ENCODE measurements at regions not wholly inside any gene's neighbourhood (a gene's known extent, or its start where the extent isn't known, plus 50 kb on each side); places are given as distances from the start of the nearest gene placed in this dataset.

- no peak for DNase-seq
- no peak overlapping the region for H3K27ac Mint-ChIP-seq
- no peak overlapping the region for H3K4me3 Mint-ChIP-seq
- H3K9me3 Mint-ChIP-seq: no peaks in the 10 kb centered on the region
- peaks cover 8% of the 10 kb centered on the region for H3K27me3 Mint-ChIP-seq
- H3K4me1 Mint-ChIP-seq (ENCODE audit: low read depth): no peaks in the 10 kb centered on the region
- no peaks in the 10 kb centered on the region for H3K36me3 Mint-ChIP-seq (ENCODE audit: low read depth)
These were observed 200.6 kb upstream of the SIX2 start for GRCh38 chr2:45209875-45210274.

- no peak overlapping the region for H3K27ac Mint-ChIP-seq
- peaks cover 8% of the 10 kb centered on the region for H3K27me3 Mint-ChIP-seq
- no peak for DNase-seq
- H3K4me1 Mint-ChIP-seq (ENCODE audit: low read depth): no peaks in the 10 kb centered on the region
- H3K9me3 Mint-ChIP-seq: no peaks in the 10 kb centered on the region
- no peaks in the 10 kb centered on the region for H3K36me3 Mint-ChIP-seq (ENCODE audit: low read depth)
- H3K4me3 Mint-ChIP-seq: no peak overlapping the region
These were observed 200.1 kb upstream of the SIX2 start for GRCh38 chr2:45209302-45209701.

DNA sequence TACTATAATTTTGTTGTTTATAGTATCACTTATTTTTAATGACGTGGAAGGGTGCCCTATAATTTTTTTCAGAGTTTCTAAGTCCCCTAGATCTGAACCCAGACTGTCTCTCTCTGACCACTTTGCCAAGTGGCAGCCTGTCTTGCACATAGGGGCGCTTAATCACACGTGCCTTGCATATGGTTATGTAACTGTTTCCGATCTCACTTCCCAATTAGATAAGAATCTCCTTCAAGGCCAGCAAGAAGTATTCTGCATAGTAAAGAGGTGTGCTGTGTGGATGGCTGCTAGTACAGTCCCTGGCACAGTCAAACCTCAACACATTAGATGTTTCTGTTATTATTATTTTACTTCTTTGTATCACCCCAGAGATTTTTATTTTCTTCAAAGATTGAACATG lies 197.8 kb upstream of the SIX2 start:
- no peak for DNase-seq
- Mint-ChIP-seq H3K27me3 (peaks cover 4% of the 10 kb centered on the region), H3K27ac (no peak overlapping the region), H3K4me1 (ENCODE audit: low read depth) (no peaks in the 10 kb centered on the region), H3K36me3 (ENCODE audit: low read depth) (no peaks in the 10 kb centered on the region), H3K9me3 (no peaks in the 10 kb centered on the region), H3K4me3 (no peak overlapping the region)

DNA sequence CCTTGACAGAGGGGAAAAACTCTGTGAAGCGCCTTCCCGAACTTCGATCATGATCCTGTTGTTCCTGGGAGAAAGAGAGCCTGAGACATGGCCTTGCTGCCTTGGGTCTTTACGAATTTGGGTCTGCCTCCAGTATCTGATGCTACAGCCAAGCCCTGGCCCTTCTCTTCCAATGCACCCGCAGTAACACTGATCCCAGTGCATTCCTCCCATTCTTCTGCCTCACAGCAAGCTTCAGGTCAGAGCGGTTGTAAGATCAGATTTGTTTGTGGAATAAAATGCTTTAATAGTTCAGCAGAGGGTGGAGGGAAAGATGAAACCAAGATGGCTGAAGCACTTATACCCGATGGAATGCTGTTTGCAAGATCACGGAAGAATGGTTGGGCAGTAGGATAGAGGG lies 196.7 kb upstream of the SIX2 start:
- Mint-ChIP-seq H3K9me3 (peaks cover 5% of the 10 kb centered on the region), H3K27ac (no peak overlapping the region), H3K4me3 (no peak overlapping the region), H3K27me3 (peaks cover 7% of the 10 kb centered on the region), H3K36me3 (ENCODE audit: low read depth) (no peaks in the 10 kb centered on the region), H3K4me1 (ENCODE audit: low read depth) (no peaks in the 10 kb centered on the region)
- no peak for DNase-seq

DNA sequence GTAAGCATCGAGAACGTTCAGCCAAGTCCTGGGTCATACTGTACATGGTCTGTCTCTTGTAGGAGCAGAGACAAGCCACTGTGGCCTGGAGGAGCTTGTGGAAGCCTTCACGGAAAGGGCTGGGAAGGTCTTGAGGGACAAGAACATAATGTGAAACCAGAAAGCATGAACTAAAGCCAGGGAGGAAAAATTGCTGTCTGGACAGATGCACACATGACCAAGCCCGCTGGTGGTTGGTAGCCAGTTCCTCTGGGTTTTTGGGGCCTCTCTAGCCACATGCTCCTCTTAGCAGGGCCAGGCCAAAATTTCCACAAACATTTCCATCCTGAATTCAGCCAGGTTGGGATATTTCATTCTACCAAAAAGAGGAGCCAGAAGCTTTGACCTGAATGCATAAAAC lies 196.2 kb upstream of the SIX2 start:
- no peak for DNase-seq
- Mint-ChIP-seq H3K9me3 (peaks cover 5% of the 10 kb centered on the region), H3K27ac (no peak overlapping the region), H3K27me3 (peaks cover 12% of the 10 kb centered on the region), H3K4me1 (ENCODE audit: low read depth) (no peaks in the 10 kb centered on the region), H3K36me3 (ENCODE audit: low read depth) (no peaks in the 10 kb centered on the region), H3K4me3 (no peak overlapping the region)

DNA sequence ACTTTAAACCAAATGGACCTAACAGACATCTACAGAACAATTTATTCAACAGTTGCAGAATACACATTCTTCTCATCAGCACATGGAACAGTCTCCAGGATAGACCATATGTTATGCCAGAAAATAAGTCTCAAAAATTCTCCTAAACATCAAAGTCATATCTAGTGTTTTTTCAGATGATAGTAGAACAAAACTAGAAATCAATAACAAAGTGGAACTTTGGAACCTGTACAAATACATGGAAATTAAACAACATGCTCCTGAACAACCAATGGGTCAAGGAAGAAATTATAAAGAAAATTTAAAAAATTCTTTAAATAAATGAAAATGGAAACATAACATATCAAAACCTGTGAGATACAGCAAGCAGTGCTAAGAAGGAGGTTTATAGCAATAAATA lies 194.1 kb upstream of the SIX2 start:
- DNase-seq: no peak
- H3K4me3 Mint-ChIP-seq: no peak overlapping the region
- no peaks in the 10 kb centered on the region for H3K4me1 Mint-ChIP-seq (ENCODE audit: low read depth)
- H3K9me3 Mint-ChIP-seq: peaks cover 5% of the 10 kb centered on the region
- peaks cover 11% of the 10 kb centered on the region for H3K27me3 Mint-ChIP-seq
- H3K27ac Mint-ChIP-seq: no peak overlapping the region
- no peaks in the 10 kb centered on the region for H3K36me3 Mint-ChIP-seq (ENCODE audit: low read depth)

GRCh38 chr2:45199973-45200372 lies 190.7 kb upstream of the SIX2 start:
- H3K4me3 Mint-ChIP-seq: no peak overlapping the region
- peaks cover 5% of the 10 kb centered on the region for H3K9me3 Mint-ChIP-seq
- no peak for DNase-seq
- peaks cover 16% of the 10 kb centered on the region for H3K27me3 Mint-ChIP-seq
- H3K27ac Mint-ChIP-seq: no peak overlapping the region
- H3K36me3 Mint-ChIP-seq (ENCODE audit: low read depth): no peaks in the 10 kb centered on the region
- no peaks in the 10 kb centered on the region for H3K4me1 Mint-ChIP-seq (ENCODE audit: low read depth)

DNA sequence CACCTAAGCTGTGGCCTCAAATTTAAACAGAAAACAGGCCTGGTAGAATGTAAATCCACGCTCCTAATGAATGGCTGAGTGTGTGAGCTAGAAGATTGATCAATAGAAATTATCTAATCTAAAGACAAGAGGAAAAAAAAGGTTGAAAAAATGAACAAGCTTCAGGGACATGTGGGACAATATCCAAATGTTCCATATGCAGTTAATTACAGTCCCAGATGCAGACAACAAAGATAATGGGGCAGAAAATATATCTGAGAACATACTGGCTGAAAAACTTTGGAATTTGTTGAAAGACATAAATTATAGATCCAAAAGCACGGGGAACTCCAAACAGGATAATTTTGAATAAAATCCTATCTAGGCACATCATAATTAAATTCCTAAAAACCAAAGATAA lies 186.7 kb upstream of the SIX2 start:
- H3K27ac Mint-ChIP-seq: no peak overlapping the region
- no peaks in the 10 kb centered on the region for H3K4me1 Mint-ChIP-seq (ENCODE audit: low read depth)
- no peaks in the 10 kb centered on the region for H3K36me3 Mint-ChIP-seq (ENCODE audit: low read depth)
- no peaks in the 10 kb centered on the region for H3K9me3 Mint-ChIP-seq
- peaks cover 32% of the 10 kb centered on the region for H3K27me3 Mint-ChIP-seq
- no peak overlapping the region for H3K4me3 Mint-ChIP-seq
- DNase-seq: no peak

- Mint-ChIP-seq H3K36me3 (ENCODE audit: low read depth) (no peaks in the 10 kb centered on the region), H3K4me1 (ENCODE audit: low read depth) (no peaks in the 10 kb centered on the region), H3K27ac (no peak overlapping the region), H3K9me3 (no peaks in the 10 kb centered on the region), H3K4me3 (no peak overlapping the region), H3K27me3 (peaks cover 35% of the 10 kb centered on the region)
- no peak for DNase-seq
These were observed 185.3 kb upstream of the SIX2 start for GRCh38 chr2:45194596-45194995.

- peaks cover 45% of the 10 kb centered on the region for H3K27me3 Mint-ChIP-seq
- no peak overlapping the region for H3K27ac Mint-ChIP-seq
- no peaks in the 10 kb centered on the region for H3K36me3 Mint-ChIP-seq (ENCODE audit: low read depth)
- H3K4me3 Mint-ChIP-seq: no peak overlapping the region
- H3K9me3 Mint-ChIP-seq: no peaks in the 10 kb centered on the region
- no peak for DNase-seq
- H3K4me1 Mint-ChIP-seq (ENCODE audit: low read depth): no peaks in the 10 kb centered on the region
These were observed 184.3 kb upstream of the SIX2 start for GRCh38 chr2:45193581-45193980.

DNA sequence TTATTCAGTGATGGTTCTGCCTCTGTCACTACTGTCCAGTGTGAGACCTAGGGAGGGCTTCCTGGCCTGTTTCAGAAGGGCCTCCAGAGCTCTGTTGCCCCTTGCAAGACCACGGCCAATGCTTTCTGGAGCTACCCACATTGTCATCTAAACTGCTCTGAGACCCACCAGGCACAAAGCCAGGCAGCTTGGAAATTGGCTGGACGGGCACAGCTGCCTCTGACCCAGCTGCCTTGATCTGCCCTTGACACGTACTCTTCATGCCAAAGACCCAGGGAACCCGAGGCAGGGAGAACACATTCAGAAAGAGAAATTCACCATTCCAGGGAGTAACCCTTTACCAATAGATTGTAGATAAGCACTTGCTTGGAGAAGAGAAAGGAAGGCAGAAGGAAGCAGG lies 183.7 kb upstream of the SIX2 start:
- no peaks in the 10 kb centered on the region for H3K9me3 Mint-ChIP-seq

DNA sequence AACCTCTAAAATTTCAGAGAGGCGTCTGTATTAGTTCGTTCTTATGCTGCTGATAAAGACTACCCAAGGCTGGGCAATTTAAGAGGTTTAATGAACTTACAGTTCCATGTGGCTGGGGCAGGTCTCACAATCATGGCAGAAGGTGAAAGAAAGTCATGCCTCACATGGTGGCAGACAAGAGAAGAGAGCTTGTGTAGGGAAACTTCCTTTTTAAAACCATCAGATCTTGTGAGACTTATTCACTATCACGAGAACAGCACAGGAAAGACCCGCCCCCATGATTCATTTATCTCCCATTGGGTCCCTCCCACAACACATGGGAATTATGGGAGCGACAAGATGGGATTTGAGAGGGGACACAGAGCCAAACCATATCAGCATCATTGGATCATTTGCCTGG lies 183.2 kb upstream of the SIX2 start:
- Mint-ChIP-seq H3K9me3 (no peaks in the 10 kb centered on the region), H3K4me1 (ENCODE audit: low read depth) (no peaks in the 10 kb centered on the region), H3K4me3 (no peak overlapping the region), H3K27me3 (peaks cover 56% of the 10 kb centered on the region), H3K27ac (no peak overlapping the region), H3K36me3 (ENCODE audit: low read depth) (no peaks in the 10 kb centered on the region)
- no peak for DNase-seq

More for the DNA sequence above, 183.7 kb upstream of the SIX2 start:
- no peak for DNase-seq
- Mint-ChIP-seq H3K4me3 (no peak overlapping the region), H3K27me3 (peaks cover 51% of the 10 kb centered on the region), H3K36me3 (ENCODE audit: low read depth) (no peaks in the 10 kb centered on the region), H3K4me1 (ENCODE audit: low read depth) (no peaks in the 10 kb centered on the region), H3K27ac (no peak overlapping the region)

DNA sequence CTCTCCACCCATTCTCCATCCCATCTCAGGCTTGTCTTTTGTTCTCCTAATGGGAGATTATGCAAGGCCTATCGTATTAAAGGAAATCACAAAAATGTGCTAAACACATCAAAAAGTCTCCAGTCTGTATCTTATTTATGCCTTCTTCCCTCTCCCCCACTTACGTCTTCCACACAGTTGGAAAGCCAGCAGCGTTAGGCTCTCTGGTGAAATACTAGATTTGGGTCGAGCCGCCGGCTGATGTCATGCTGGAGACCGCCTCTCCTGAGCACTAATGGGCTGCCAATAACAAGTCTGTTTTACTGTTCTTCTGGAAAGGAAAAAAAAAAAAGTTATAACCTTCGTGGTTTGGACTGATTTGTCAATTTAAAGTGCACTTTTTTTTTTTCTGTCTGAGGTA lies 182.7 kb upstream of the SIX2 start:
- no peaks in the 10 kb centered on the region for H3K9me3 Mint-ChIP-seq
- no peak overlapping the region for H3K27ac Mint-ChIP-seq
- H3K36me3 Mint-ChIP-seq (ENCODE audit: low read depth): no peaks in the 10 kb centered on the region
- DNase-seq: no peak
- no peak overlapping the region for H3K4me3 Mint-ChIP-seq
- peaks cover 57% of the 10 kb centered on the region for H3K27me3 Mint-ChIP-seq
- H3K4me1 Mint-ChIP-seq (ENCODE audit: low read depth): no peaks in the 10 kb centered on the region

GRCh38 chr2:45191146-45191863 lies 182.1 kb upstream of the SIX2 start:
- Mint-ChIP-seq H3K36me3 (ENCODE audit: low read depth) (no peaks in the 10 kb centered on the region), H3K4me3 (no peak overlapping the region), H3K9me3 (no peaks in the 10 kb centered on the region), H3K27me3 (peaks cover 57% of the 10 kb centered on the region), H3K4me1 (ENCODE audit: low read depth) (no peaks in the 10 kb centered on the region), H3K27ac (no peak overlapping the region)
- DNase-seq: no peak

DNA sequence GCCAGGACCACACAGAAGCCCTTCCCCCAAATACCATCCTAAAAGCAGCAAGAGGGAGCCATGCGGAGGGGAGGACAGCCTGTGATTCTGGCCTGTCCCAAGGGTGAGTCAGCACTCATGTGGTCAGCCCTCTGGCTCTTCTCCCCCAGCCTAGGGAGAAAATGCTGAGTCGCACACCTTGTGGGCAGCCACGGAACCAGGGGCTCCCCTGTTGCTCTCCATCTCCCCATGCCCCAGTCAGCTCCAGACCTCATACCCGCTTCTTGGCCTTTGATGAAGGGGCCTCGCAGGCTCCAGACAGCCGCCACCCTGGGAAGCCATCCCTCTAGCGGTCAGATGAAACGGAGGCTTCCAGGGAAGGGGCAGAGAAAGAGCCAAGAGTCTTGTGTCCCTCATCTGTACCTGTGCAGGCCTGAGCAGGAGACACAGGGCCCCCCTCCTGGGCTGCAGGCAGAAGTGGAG lies 181.3 kb upstream of the SIX2 start:
- Mint-ChIP-seq H3K27ac (no peak overlapping the region), H3K4me3 (no peak overlapping the region), H3K27me3 (peaks cover 59% of the 10 kb centered on the region), H3K9me3 (no peaks in the 10 kb centered on the region), H3K36me3 (ENCODE audit: low read depth) (no peaks in the 10 kb centered on the region), H3K4me1 (ENCODE audit: low read depth) (no peaks in the 10 kb centered on the region)
- no peak for DNase-seq

- H3K4me1 Mint-ChIP-seq (ENCODE audit: low read depth): no peaks in the 10 kb centered on the region
- no peaks in the 10 kb centered on the region for H3K36me3 Mint-ChIP-seq (ENCODE audit: low read depth)
- H3K9me3 Mint-ChIP-seq: no peaks in the 10 kb centered on the region
- DNase-seq: no peak
- no peak overlapping the region for H3K27ac Mint-ChIP-seq
- H3K4me3 Mint-ChIP-seq: no peak overlapping the region
- H3K27me3 Mint-ChIP-seq: peaks cover 61% of the 10 kb centered on the region
These were observed 175.4 kb upstream of the SIX2 start for GRCh38 chr2:45184606-45185005.

Data from activated T-cell treated with anti-CD3 and anti-CD28 coated beads, Interleukin-2, amount 50 U/mL, for 24 hours (primary cell).